ENCODE measurements at regions not wholly inside any gene's neighbourhood (a gene's known extent, or its start where the extent isn't known, plus 50 kb on each side); places are given as distances from the start of the nearest gene placed in this dataset.
"Not testable (repeated sequence)": the region's sequence is repeated elsewhere in the genome, so short reads cannot be mapped to it uniquely, and the experiment has no call there.

DNA sequence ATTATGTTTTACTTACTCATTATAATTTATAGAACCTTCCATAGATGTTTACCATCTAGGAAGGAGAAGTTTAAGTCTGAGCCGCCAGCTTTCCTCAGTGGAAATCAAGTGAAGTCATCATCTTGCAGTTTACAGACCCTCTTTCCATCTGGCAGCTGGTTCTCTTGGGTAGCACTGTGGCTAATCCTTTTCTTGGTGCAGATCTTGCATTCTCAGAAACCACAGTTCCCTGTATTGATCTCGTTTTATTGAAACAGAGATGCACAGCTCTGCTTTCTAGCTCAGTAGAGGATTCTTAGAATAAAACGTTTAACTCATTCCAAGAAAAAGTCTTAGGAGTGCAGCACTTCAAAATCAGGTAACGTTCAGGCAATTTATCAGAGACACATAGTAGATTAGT is 1154.7 kb downstream of the FOXD4L5 start:
- H3K9me3 ChIP-seq; intact Hi-C loops (cut with DNase I); H3K27me3 ChIP-seq (ENCODE audit: low read depth); DNase-seq; H3K4me3 ChIP-seq; H3K36me3 ChIP-seq; H3K4me1 ChIP-seq; H3K27ac ChIP-seq; ATAC-seq: not testable (repeated sequence)

DNA sequence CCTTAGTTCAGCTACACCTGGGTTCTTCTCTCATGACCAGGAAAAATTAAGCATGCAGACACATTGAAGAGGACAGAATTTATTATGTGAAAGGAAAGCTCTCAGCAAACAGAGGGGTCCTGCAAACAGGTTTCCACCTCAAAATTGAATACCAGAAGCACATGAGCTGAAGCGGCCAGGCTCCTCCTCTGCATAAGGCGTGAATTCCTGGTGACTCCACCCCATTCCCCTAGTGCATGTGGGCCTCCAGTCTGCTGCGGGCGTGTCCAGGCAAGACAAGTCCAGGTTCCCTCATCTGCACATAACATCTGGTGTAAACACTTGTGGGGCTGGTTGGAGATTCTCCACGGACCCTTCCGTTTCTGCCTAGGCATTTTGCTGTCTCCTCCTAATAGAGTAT is 1156.4 kb downstream of the FOXD4L5 start:
- ATAC-seq (no peak), DNase-seq (no peak)
- H3K4me1 ChIP-seq, result no peaks in the 10 kb centered on the region
- no peaks in the 10 kb centered on the region for H3K9me3 ChIP-seq
- H3K27me3 ChIP-seq (ENCODE audit: low read depth), result no peaks in the 10 kb centered on the region
- H3K27ac ChIP-seq, result no peak overlapping the region
- intact Hi-C loops (cut with DNase I), result no loop called here
- H3K36me3 ChIP-seq, result no peaks in the 10 kb centered on the region
- TF ChIP-seq, protein P1, sequence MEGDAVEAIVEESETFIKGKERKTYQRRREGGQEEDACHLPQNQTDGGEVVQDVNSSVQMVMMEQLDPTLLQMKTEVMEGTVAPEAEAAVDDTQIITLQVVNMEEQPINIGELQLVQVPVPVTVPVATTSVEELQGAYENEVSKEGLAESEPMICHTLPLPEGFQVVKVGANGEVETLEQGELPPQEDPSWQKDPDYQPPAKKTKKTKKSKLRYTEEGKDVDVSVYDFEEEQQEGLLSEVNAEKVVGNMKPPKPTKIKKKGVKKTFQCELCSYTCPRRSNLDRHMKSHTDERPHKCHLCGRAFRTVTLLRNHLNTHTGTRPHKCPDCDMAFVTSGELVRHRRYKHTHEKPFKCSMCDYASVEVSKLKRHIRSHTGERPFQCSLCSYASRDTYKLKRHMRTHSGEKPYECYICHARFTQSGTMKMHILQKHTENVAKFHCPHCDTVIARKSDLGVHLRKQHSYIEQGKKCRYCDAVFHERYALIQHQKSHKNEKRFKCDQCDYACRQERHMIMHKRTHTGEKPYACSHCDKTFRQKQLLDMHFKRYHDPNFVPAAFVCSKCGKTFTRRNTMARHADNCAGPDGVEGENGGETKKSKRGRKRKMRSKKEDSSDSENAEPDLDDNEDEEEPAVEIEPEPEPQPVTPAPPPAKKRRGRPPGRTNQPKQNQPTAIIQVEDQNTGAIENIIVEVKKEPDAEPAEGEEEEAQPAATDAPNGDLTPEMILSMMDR (IDR thresholded peaks at IDR 0.05), result no peak
- H3K4me3 ChIP-seq, result no peak overlapping the region

DNA sequence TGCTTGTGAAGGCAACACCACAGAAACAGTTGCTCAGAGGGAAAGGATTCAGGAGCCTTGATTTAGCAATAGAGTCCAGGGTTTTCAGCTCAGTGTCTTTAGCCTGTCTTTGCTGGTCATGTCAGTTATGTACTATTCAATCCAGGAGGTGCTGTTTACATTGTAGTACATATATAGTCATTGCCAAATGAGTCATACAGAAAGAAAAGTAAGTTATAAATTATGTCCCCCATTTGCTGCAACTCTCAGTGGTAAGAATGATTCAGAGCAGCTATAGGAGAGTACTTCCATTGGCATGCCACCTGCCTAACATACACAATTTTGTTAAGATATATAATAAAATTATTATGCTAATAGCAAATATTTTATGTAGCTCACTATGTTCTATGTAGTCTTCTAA is 1163.4 kb downstream of the FOXD4L5 start:
- H3K9me3 ChIP-seq; H3K4me3 ChIP-seq; H3K36me3 ChIP-seq; H3K27ac ChIP-seq; H3K27me3 ChIP-seq (ENCODE audit: low read depth); H3K4me1 ChIP-seq; ATAC-seq; intact Hi-C loops (cut with DNase I); DNase-seq: not testable (repeated sequence)

DNA sequence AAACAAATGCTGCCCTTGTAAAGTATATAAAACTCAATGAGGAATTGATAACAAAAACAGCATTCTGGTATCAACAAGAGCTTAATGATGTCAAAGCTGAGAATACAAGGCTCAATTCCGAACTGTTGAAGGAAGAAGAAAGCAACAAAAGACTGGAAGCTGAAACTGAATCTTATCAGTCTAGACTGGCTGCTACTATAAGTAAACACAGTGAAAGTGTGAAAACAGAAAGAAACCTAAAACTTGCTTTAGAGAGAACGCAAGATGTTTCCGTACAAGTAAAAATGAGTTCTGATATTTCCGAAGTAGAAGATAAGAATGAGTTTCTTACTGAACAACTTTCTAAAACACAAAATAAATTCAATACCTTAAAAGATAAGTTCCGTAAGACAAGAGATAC is 1167.7 kb downstream of the FOXD4L5 start:
- DNase-seq; H3K4me3 ChIP-seq; H3K9me3 ChIP-seq; H3K4me1 ChIP-seq; ATAC-seq; H3K36me3 ChIP-seq; H3K27ac ChIP-seq; intact Hi-C loops (cut with DNase I); H3K27me3 ChIP-seq (ENCODE audit: low read depth): not testable (repeated sequence)

DNA sequence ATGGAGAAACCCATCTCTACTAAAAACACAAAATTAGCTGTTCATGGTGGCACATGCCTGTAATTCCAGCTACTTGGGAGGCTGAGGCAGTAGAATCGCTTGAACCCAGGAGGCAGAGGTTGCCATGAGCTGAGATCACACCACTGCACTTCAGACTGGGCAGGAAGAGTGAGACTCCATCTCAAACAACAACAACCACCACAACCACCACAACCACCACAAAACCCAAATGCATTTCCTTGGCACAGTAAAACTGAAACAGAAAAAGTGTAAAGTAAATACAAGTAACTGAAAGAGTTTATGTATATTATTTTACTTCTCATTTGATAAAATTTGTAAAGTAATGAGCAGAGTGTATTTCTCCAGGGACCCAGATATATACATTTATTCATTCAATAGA is 1177.1 kb downstream of the FOXD4L5 start:
- H3K27ac ChIP-seq; H3K4me3 ChIP-seq; DNase-seq; H3K4me1 ChIP-seq; ATAC-seq; intact Hi-C loops (cut with DNase I); H3K36me3 ChIP-seq; H3K27me3 ChIP-seq (ENCODE audit: low read depth); H3K9me3 ChIP-seq: not testable (repeated sequence)

DNA sequence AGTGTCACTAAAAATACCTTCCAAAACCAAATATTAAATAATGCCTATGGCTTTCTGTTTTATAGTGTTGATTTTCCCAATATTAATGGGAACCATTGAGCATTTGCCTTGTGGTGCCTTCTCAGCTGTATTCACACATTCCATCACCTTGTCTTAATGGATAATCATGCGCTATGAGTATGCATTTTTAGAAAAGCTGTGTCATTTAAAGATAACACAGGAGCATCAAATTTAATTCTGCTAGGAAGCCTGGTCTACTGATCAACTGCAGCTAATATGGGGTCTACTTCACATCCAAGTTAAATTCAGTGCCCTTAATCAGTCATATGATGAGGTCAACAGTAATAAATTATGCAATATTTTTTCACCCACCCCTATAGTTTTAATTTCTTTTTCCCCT is 1177.8 kb downstream of the FOXD4L5 start:
- H3K4me3 ChIP-seq; ATAC-seq; H3K4me1 ChIP-seq; H3K36me3 ChIP-seq; H3K27ac ChIP-seq; H3K27me3 ChIP-seq (ENCODE audit: low read depth); DNase-seq; H3K9me3 ChIP-seq; intact Hi-C loops (cut with DNase I): not testable (repeated sequence)

DNA sequence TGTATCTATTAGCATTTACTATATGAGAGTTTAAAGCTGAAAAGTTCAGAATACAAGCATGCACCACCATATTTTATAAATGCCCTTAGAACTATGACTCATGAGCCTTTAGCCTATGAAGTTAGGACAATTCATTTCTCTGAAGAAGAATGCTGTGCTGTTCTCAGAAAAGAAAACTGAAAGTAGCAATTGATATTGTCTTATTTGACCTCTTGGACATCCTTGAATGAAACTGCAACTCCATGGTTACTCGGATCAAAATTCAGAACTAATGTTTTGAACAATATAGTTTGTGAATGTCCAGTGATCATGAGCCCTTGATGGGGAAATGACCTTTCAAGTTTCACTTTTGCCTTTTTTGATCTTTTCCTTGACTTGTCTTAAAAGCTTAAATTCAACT is 1179.8 kb downstream of the FOXD4L5 start:
- H3K4me1 ChIP-seq; intact Hi-C loops (cut with DNase I); ATAC-seq; H3K4me3 ChIP-seq; H3K27ac ChIP-seq; H3K9me3 ChIP-seq; H3K36me3 ChIP-seq; H3K27me3 ChIP-seq (ENCODE audit: low read depth); DNase-seq: not testable (repeated sequence)

DNA sequence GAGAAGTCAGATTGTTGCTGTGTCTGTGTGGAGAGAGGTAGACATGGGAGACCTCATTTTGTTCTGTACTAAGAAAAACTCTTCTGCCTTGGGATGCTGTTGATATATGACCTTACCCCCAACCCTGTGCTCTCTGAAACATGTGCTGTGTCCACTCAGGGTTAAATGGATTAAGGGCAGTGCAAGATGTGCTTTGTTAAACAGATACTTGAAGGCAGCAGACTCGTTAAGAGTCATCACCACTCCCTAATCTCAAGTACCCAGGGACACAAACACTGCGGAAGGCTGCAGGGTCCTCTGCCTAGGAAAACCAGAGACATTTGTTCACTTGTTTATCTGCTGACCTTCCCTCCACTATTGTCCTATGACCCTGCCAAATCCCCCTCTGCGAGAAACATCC is 1183.5 kb downstream of the FOXD4L5 start:
- H3K9me3 ChIP-seq; DNase-seq; intact Hi-C loops (cut with DNase I); ATAC-seq; H3K27me3 ChIP-seq (ENCODE audit: low read depth); H3K4me1 ChIP-seq; H3K4me3 ChIP-seq; H3K27ac ChIP-seq; H3K36me3 ChIP-seq: not testable (repeated sequence)

DNA sequence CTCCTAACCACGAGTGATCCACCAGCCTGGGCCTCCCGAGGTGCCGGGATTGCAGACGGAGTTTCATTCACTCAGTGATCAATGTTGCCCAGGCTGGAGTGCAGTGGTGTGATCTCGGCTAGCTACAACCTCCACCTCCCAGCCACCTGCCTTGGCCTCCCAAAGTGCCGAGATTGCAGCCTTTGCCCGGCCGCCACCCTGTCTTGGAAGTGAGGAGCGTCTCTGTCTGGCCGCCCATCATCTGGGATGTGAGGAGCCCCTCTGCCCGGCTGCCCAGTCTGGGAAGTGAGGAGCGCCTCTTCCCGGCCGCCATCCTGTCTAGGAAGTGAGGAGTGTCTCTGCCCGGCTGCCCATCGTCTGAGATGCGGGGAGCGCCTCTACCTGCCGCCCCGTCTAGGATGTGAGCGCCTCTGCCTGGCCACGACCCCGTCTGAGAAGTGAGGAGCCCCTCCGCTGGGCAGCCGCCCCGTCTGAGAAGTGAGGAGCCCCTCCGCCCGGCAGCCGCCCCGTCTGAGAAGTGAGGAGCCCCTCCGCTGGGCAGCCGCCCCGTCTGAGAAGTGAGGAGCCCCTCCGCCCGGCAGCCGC is 1184.3 kb downstream of the FOXD4L5 start:
- H3K27ac ChIP-seq; DNase-seq; H3K27me3 ChIP-seq (ENCODE audit: low read depth); H3K4me1 ChIP-seq; intact Hi-C loops (cut with DNase I); H3K4me3 ChIP-seq; H3K36me3 ChIP-seq; H3K9me3 ChIP-seq; ATAC-seq: not testable (repeated sequence)

DNA sequence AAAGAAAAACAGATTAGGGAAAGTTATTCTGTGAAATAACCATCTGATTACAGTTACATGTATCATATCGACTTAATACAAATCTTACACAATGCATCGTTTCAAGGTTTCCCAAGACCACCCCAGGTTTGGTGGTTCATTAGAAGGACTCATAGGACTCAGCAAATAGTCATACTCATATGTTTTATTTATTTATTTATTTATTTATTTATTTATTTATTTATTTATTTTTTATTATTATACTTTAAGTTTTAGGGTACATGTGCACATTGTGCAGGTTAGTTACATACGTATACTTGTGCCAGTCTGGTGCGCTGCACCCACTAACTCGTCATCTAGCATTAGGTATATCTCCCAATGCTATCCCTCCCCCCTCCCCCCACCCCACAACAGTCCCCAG is 1199.0 kb downstream of the FOXD4L5 start:
- ATAC-seq; DNase-seq; H3K4me1 ChIP-seq; H3K27me3 ChIP-seq (ENCODE audit: low read depth); H3K9me3 ChIP-seq; H3K4me3 ChIP-seq; H3K27ac ChIP-seq; intact Hi-C loops (cut with DNase I); H3K36me3 ChIP-seq: not testable (repeated sequence)

DNA sequence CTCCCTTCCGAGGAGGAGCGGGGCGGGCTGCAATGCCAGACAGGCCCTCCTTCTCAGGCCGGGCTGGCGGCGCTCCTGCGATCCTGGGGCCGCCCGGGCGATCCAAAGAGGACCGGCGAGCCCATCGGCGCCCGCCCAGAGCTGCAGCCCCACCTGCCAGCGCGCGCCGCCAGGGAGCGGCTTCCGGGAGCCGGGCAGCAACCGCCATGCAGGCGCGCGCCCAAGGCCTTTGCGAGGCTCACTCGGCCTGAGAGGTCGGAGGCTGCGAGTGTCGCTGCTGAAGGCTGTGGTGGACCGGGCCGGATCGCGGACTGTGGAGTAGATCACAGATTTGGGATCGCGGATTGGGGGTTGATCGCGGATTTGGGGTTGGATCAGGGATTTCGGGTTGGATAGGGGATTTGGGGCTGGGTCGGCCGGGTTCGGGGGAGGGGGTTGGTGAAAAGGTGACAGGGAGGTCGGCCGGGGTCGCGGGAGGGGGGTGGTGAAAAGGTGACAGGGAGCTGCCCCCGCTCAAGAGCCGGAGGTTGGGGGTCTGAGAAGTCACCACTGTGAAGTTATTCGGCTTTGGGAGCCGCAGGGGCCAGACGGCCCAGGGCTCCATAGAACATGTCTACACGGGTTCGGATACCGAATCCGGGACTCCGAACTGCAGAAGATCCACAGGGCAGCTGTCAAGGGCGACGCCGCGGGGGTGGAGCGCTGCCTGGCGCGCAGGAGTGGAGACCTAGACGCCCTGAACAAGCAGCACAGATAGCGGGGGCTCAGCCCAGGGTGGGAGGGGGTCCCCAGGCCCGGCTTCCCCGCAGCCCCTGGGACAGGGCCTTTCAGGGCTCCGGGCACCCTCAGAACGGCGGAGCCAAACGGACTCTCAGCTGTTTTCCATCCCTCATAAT is 1213.4 kb downstream of the FOXD4L5 start:
- H3K9me3 ChIP-seq; H3K4me1 ChIP-seq; intact Hi-C loops (cut with DNase I); H3K27me3 ChIP-seq (ENCODE audit: low read depth); H3K4me3 ChIP-seq; ATAC-seq; H3K36me3 ChIP-seq; H3K27ac ChIP-seq: not testable (repeated sequence)
- DNase-seq, result peak; percentile 26

DNA sequence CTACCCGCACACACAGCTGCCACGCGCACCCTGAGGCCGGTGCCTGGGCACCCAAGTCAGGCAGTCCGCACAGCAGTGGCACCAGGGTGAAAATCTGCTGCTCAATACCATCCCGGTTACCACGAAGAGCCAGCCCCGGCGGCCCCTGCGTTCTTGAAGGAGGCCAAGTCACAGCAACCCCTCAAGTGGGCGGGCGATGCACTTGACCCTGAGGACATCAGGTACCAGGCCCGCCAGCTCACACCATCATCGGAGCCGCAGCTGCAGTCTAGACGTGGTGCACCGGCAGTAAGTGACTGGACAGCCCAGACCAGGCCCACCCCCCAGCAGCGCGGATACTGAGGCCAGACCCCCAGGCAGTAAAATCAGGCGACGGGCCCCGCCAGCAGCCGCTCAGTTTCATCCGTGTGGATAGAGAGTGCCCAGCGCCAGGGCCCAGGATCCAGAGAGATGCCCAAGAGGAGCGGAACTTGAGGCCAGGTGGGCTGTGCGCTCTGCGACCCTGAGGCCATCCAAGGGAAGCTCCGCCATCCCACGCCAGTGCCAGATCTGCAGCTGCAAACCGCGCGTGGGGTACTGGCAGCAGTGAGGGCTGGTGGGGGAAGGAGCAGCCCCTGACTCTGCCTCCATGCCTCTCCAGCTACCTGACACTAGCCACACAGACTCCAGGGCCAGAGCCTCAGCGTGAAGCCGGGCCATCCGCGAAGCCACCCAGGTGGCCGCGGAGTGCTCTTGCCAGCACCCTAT is 1214.2 kb downstream of the FOXD4L5 start:
- ATAC-seq; H3K4me1 ChIP-seq; intact Hi-C loops (cut with DNase I); H3K27me3 ChIP-seq (ENCODE audit: low read depth); H3K4me3 ChIP-seq; H3K9me3 ChIP-seq; H3K36me3 ChIP-seq; H3K27ac ChIP-seq: not testable (repeated sequence)
- peak; percentile 31 for DNase-seq
